ENCODE measurements at regions not wholly inside any gene's neighbourhood (a gene's known extent, or its start where the extent isn't known, plus 50 kb on each side); places are given as distances from the start of the nearest gene placed in this dataset.

DNA sequence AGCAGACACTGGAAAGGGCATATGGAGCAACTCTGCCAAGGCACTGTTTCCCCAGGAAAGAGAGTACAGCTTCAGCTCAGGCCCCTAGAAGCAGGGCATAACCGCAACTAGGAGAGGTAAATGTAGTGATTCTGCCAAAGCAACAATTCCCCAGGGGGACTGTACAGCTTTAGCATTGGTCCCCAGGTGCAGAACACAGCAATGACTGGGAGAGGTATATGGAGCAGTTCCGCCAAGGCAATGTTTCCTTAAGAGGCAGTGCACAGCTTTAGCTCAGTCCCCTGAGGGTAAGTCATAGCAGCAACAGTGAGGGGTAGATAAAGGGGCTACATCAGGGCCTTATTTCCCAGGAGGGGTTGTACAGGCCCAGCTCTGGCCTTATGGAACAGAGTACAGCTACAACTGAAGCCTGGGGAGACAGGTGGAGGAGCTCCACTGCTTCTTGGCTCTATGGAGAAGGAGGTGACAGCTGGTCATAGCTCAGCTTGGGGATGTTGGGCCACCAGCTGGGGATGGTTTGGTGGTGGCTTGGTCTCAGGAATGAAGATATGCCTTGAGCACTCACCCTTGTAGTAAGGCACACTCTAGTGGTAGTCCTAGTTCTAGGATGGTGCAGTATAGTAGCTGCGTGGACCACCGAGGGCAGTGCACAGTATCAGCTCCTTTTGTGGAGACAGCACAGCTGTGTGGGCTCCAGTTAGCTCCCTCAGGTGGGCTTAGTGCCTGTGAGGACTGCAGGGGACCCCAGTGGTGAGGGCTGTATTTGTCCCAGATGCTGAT is 582.7 kb downstream of the PTPRC start:
- TF ChIP-seq POLR2A (IDR thresholded peaks at IDR 0.05): no peak
- TF ChIP-seq, protein P1, sequence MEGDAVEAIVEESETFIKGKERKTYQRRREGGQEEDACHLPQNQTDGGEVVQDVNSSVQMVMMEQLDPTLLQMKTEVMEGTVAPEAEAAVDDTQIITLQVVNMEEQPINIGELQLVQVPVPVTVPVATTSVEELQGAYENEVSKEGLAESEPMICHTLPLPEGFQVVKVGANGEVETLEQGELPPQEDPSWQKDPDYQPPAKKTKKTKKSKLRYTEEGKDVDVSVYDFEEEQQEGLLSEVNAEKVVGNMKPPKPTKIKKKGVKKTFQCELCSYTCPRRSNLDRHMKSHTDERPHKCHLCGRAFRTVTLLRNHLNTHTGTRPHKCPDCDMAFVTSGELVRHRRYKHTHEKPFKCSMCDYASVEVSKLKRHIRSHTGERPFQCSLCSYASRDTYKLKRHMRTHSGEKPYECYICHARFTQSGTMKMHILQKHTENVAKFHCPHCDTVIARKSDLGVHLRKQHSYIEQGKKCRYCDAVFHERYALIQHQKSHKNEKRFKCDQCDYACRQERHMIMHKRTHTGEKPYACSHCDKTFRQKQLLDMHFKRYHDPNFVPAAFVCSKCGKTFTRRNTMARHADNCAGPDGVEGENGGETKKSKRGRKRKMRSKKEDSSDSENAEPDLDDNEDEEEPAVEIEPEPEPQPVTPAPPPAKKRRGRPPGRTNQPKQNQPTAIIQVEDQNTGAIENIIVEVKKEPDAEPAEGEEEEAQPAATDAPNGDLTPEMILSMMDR (IDR thresholded peaks at IDR 0.05): no peak

All from suprapubic skin (tissue), 3 donors.